SU-DHL-6 (cell line): ENCODE measurements at regions not wholly inside any gene's neighbourhood (a gene's known extent, or its start where the extent isn't known, plus 50 kb on each side); places are given as distances from the start of the nearest gene placed in this dataset.

Source experiments
- EZH2phosphoT487 ChIP-seq: fragments of 200-600 bp; sonication (generic), shearing (Covaris generic); conservative IDR thresholded peaks from 2 replicates; pipeline ENCODE4 v1.6.1; 2018; ENCODE audit warnings: mild to moderate bottlenecking, antibody characterized with exemption, low read length, moderate library complexity, mixed read lengths
- TF ChIP-seq, protein P1 (sequence below): fragments of 200-600 bp; sonication (generic); IDR thresholded peaks from one replicate; pipeline ENCODE4 v1.5.1; 2017; ENCODE audit warnings: antibody characterized with exemption, mild to moderate bottlenecking, low read length, moderate library complexity; ENCODE audit not compliant: insufficient read depth, poor library complexity, severe bottlenecking

DNA sequence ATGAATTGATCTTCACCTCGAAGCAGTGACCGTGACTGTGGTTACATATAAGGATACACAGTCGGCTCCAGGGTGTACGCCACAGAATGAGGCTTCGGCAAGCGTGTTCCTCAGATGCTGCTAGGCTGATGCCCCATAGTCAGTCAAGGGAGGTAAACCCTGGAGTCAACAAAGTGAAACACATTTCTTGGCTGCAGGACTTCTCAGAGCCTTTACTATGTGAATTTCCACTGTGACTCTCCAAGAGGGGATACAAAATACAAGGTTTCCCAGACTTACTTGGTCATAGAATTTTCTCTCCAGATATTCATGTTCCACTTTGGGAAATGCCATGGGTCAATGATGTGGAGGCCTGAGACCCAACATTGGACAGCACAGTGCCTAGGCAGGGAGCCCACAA, 260.6 kb downstream of the BCL11B start:
- TF ChIP-seq, protein P1, sequence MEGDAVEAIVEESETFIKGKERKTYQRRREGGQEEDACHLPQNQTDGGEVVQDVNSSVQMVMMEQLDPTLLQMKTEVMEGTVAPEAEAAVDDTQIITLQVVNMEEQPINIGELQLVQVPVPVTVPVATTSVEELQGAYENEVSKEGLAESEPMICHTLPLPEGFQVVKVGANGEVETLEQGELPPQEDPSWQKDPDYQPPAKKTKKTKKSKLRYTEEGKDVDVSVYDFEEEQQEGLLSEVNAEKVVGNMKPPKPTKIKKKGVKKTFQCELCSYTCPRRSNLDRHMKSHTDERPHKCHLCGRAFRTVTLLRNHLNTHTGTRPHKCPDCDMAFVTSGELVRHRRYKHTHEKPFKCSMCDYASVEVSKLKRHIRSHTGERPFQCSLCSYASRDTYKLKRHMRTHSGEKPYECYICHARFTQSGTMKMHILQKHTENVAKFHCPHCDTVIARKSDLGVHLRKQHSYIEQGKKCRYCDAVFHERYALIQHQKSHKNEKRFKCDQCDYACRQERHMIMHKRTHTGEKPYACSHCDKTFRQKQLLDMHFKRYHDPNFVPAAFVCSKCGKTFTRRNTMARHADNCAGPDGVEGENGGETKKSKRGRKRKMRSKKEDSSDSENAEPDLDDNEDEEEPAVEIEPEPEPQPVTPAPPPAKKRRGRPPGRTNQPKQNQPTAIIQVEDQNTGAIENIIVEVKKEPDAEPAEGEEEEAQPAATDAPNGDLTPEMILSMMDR, result no peak
- TF ChIP-seq EZH2phosphoT487, result no peak
